SK-N-MC (cell line): ENCODE measurements at regions not wholly inside any gene's neighbourhood (a gene's known extent, or its start where the extent isn't known, plus 50 kb on each side); places are given as distances from the start of the nearest gene placed in this dataset.

Experiments used
- DNase-seq: peaks from one replicate; pipeline ENCODE4 v3.0.0-alpha.2; 2011; ENCODE audit warnings: low read depth, low spot score
- H3K27ac ChIP-seq: fragments of 200-600 bp; sonication (generic); 2 replicates; pipeline ENCODE4 v1.5.1; 2016; ENCODE audit warnings: mixed run types
- H3K36me3 ChIP-seq: fragments of 200-600 bp; sonication (generic); 2 replicates; pipeline ENCODE4 v1.6.1; 2017; ENCODE audit warnings: antibody characterized with exemption, low read length, mixed read lengths; ENCODE audit not compliant: insufficient read depth
- H3K4me3 ChIP-seq: fragments of 200-600 bp; sonication (generic); 2 replicates; pipeline ENCODE4 v1.5.1; 2016
- H3K9ac ChIP-seq: fragments of 200-600 bp; sonication (generic); 2 replicates; pipeline ENCODE4 v1.8.0; 2017; ENCODE audit warnings: mixed run types, mixed read lengths; ENCODE audit not compliant: insufficient read length
- H3K9me3 ChIP-seq: fragments of 200-600 bp; sonication (generic); 2 replicates; pipeline ENCODE4 v1.6.1; 2017; ENCODE audit warnings: low read depth, mild to moderate bottlenecking, antibody characterized with exemption, low read length, moderate library complexity, mixed read lengths
- EZH2 ChIP-seq: fragments of 200-600 bp; sonication (generic); IDR thresholded peaks from one replicate; pipeline ENCODE4 v1.6.1; 2017; ENCODE audit warnings: antibody characterized with exemption
- FOXP2 ChIP-seq: optimal IDR thresholded peaks from 2 replicates; pipeline ENCODE3; 2011; ENCODE audit warnings: mild to moderate bottlenecking, moderate library complexity; ENCODE audit not compliant: insufficient read depth; ENCODE audit errors: extremely low read length, control extremely low read depth
- POLR2AphosphoS5 ChIP-seq: IDR thresholded peaks from 2 replicates; pipeline ENCODE4 v1.6.1; 2012; ENCODE audit warnings: mild to moderate bottlenecking, low read depth, low read length, borderline replicate concordance

DNA sequence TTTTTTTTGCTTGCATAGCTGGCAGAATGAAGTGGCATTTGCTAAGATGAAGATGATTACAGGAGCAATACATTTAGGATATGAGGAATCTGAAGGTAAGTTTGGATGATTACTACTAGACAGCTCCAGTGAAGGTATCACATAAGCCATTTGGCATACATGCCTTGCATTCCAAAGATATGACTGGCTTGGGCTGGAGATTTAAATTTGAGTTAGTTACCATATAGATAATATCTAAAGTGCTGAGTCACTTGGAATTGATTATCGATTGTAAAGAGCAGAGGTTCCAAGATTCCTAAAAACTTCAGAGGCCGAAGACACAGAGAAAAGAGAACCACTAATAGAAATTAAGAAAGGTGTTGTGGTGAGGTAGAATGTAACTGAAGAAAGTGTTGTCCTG is 1026.4 kb downstream of the DSC3 start:
- TF ChIP-seq POLR2AphosphoS5, result no peak
- no peak for TF ChIP-seq EZH2
- no peak for TF ChIP-seq FOXP2
- Histone ChIP-seq H3K9ac (no peak overlapping the region), H3K27ac (no peak overlapping the region), H3K9me3 (no peaks in the 10 kb centered on the region), H3K36me3 (no peaks in the 10 kb centered on the region), H3K4me3 (no peak overlapping the region)
- DNase-seq, result no peak

DNA sequence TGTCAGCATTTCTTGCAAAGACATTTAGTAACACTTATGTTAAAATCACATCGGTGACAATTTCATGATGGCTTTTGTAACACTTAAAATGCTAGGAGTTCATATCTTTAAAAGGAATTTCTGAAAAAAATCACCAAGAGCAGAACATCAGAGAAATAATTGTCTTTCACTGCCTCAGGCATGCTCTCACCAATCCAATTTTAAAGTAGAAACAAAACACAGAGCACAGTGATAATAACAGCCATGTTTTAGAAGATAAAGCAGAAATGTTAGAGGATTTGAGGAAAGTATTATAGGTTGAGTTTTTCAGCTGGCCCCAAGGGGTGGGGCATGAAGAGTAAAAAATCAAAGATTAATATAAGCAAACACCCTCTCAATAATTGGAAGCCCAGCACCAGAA is 1037.6 kb downstream of the DSC3 start:
- H3K27ac ChIP-seq, result no peak overlapping the region
- H3K9ac ChIP-seq, result no peak overlapping the region
- no peaks in the 10 kb centered on the region for H3K36me3 ChIP-seq
- H3K4me3 ChIP-seq, result no peak overlapping the region
- no peaks in the 10 kb centered on the region for H3K9me3 ChIP-seq
- TF ChIP-seq POLR2AphosphoS5, result no peak
- no peak for TF ChIP-seq EZH2
- TF ChIP-seq FOXP2, result no peak
- no peak for DNase-seq

DNA sequence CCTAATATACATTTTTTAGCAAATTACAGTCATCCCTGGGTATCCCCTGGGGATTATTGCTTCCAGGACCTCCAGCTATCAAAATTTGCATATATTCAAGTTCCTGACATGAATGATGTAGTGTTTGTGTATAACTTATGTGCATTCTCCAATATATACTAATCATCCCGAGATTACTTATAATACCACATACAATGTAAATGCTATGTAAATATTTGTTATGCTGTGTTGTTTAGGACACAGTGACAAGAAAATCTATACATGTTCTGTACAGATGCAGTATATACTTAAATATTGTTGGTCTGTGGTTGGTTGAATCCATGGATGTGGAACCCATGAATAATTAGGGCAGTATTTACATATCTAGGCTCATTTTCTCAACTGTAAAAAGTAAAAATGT is 1060.3 kb downstream of the DSC3 start:
- H3K4me3 ChIP-seq, result no peak overlapping the region
- H3K27ac ChIP-seq, result no peak overlapping the region
- TF ChIP-seq FOXP2 (no peak), POLR2AphosphoS5 (no peak), EZH2 (no peak)
- no peaks in the 10 kb centered on the region for H3K9me3 ChIP-seq
- no peak overlapping the region for H3K9ac ChIP-seq
- H3K36me3 ChIP-seq, result no peaks in the 10 kb centered on the region
- DNase-seq, result no peak

DNA sequence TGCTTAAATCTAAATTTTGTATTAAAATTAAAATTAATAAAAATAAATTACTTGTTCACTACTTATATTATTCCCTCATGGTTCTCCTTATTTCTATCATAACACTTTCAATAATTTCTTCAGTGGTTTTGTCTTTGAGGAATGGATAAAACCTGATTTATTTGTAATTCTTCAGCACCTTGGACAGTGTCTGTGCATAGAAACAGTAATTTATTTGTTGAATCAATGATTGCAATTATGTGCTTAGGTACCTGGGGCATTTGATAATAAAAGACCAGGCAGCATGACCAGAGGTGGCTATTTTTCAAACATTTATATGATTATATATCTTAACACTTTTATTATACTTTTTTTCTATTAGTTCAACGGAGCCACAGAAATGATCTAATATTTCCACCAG is 1062.7 kb downstream of the DSC3 start:
- DNase-seq, result no peak
- H3K27ac ChIP-seq, result no peak overlapping the region
- no peak overlapping the region for H3K9ac ChIP-seq
- no peaks in the 10 kb centered on the region for H3K36me3 ChIP-seq
- H3K9me3 ChIP-seq, result no peaks in the 10 kb centered on the region
- no peak for TF ChIP-seq FOXP2
- TF ChIP-seq EZH2, result no peak
- TF ChIP-seq POLR2AphosphoS5, result no peak
- H3K4me3 ChIP-seq, result no peak overlapping the region

DNA sequence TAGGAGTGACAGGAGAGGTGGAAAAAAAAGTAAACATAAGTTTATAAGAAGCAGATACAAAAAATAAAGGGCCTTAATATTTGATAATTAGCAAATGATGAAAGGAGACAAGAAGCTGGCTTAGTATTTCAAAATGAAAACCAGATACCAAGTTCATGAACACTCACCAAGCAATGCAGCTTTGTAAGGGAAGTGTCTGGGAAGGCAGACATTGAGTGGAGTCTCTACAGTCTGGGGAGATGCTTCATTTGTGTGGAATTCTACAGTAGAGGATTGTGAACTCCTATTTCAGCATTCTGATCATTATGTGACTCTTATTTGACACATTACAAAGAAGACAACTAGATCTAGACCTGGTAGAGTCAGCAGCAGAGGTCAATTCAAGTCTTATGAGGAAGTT is 1072.7 kb downstream of the DSC3 start:
- no peak for TF ChIP-seq FOXP2
- TF ChIP-seq POLR2AphosphoS5, result no peak
- no peak for TF ChIP-seq EZH2
- Histone ChIP-seq H3K9me3 (no peaks in the 10 kb centered on the region), H3K4me3 (no peak overlapping the region), H3K36me3 (no peaks in the 10 kb centered on the region), H3K9ac (no peak overlapping the region), H3K27ac (no peak overlapping the region)
- DNase-seq, result no peak

DNA sequence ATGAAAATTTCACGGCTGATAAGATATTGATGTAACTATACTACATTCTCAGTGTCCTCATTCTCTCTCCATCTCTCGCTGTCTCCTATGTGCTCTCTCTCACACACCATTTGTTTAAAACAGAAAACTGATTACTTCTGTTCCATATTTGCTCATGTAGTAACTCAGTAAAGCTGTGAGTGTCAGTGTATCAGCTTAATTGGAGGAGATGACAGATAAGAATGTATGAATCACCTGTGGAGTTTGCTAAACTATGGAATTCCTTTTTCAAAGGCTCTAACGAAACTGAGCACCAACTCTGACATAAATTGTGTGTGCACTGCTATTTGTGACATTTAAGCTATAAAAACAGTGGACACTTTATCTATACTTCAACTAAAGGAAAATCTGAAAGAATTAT is 1080.0 kb downstream of the DSC3 start:
- no peak for DNase-seq
- no peak overlapping the region for H3K9ac ChIP-seq
- TF ChIP-seq FOXP2 (no peak), EZH2 (no peak), POLR2AphosphoS5 (no peak)
- H3K4me3 ChIP-seq, result no peak overlapping the region
- no peak overlapping the region for H3K27ac ChIP-seq
- no peaks in the 10 kb centered on the region for H3K36me3 ChIP-seq
- H3K9me3 ChIP-seq, result no peaks in the 10 kb centered on the region

DNA sequence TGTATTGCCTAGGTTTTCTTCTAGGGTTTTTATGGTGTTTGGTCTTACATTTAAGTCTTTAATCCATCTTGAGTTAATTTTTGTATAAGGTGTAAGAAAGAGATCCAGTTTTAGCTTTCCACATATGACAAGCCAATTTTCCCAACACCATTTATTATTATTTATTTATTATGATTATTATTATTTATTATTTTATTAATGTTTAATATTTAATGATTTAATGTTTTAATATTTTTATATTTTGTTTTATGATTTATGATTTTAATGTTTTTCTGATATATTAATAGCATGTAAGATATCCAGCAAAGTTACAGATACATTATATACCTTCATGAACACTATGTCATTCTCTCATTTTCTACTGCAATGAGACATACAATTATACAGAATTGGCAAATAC is 1082.0 kb downstream of the DSC3 start:
- Histone ChIP-seq H3K4me3 (no peak overlapping the region), H3K9ac (no peak overlapping the region), H3K9me3 (no peaks in the 10 kb centered on the region), H3K36me3 (no peaks in the 10 kb centered on the region), H3K27ac (no peak overlapping the region)
- DNase-seq, result no peak
- TF ChIP-seq FOXP2, result no peak
- no peak for TF ChIP-seq EZH2
- TF ChIP-seq POLR2AphosphoS5, result no peak

DNA sequence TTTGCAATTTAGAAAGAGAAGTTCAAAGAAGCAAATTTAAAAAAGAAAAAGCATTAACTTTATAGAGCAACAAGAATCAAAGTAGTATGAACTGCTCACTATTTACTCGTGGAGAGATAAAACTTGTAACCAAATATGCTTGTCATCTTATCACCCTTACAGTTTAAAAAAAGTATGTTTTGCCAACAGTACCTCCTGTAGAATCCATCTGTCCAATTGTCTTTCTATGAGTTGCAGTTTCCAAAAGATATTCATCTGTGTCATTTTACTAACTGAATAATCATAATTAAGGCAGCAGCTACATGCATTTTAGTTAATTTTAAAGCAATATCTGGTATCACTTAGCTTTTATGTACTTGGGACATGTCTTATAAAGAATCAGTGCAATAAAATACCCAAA is 1112.3 kb downstream of the DSC3 start:
- Histone ChIP-seq H3K4me3 (no peak overlapping the region), H3K27ac (no peak overlapping the region), H3K36me3 (no peaks in the 10 kb centered on the region), H3K9ac (no peak overlapping the region), H3K9me3 (no peaks in the 10 kb centered on the region)
- DNase-seq, result no peak
- TF ChIP-seq FOXP2 (no peak), EZH2 (no peak), POLR2AphosphoS5 (no peak)

DNA sequence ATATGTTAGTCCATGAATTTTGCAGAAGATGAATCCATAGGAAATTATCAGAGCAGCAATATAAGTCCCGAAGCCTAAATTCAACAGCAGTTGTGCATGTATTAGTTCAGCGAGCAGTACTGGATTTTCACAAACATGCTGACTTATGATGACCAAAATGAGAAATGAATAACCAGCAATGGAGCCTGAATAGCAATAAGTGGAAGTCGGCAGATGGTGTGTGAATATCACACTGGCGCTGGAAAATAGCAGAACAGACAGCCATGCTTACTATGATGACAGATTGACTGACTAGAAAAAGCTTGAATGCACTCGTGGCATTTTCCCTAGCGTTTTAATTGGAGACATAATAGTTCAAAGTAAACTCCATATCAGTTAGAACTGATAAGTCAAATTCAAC is 1114.5 kb downstream of the DSC3 start:
- H3K9me3 ChIP-seq, result no peaks in the 10 kb centered on the region
- no peak overlapping the region for H3K4me3 ChIP-seq
- H3K27ac ChIP-seq, result no peak overlapping the region
- no peak for DNase-seq
- H3K36me3 ChIP-seq, result no peaks in the 10 kb centered on the region
- no peak overlapping the region for H3K9ac ChIP-seq
- TF ChIP-seq FOXP2 (no peak), EZH2 (no peak), POLR2AphosphoS5 (no peak)

DNA sequence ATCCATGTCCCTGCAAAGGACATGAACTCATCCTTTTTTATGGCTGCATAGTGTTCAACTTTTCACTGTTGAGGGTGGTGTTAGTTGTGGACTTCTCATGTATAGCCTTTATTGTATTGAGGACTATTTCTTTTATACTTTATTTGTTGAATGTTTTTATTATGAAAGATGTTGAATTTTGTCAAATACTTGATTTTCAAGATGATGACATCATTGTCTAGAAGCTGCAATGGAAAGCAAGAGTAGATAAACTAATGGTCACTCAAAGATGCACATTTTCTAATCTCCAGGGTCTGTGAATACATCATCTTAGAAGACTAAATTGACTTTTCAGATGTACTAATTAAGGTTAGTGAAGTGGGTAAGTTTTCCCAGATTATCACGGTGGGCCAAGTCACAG is 1117.0 kb downstream of the DSC3 start:
- no peak for TF ChIP-seq POLR2AphosphoS5
- no peak for TF ChIP-seq FOXP2
- TF ChIP-seq EZH2, result no peak
- no peak overlapping the region for H3K9ac ChIP-seq
- H3K27ac ChIP-seq, result no peak overlapping the region
- no peaks in the 10 kb centered on the region for H3K36me3 ChIP-seq
- no peak overlapping the region for H3K4me3 ChIP-seq
- no peaks in the 10 kb centered on the region for H3K9me3 ChIP-seq
- DNase-seq, result no peak
